ENCODE measurements at regions not wholly inside any gene's neighbourhood (a gene's known extent, or its start where the extent isn't known, plus 50 kb on each side); places are given as distances from the start of the nearest gene placed in this dataset.

- Mint-ChIP-seq H3K4me3 (ENCODE audit: unreplicated experiment) (no peak overlapping the region), H3K27me3 (ENCODE audit: insufficient read depth, unreplicated experiment) (peaks cover 16% of the 10 kb centered on the region), H3K9me3 (ENCODE audit: unreplicated experiment) (no peaks in the 10 kb centered on the region), H3K4me1 (ENCODE audit: low read depth, unreplicated experiment) (no peaks in the 10 kb centered on the region), H3K27ac (ENCODE audit: unreplicated experiment) (no peak overlapping the region), H3K36me3 (ENCODE audit: insufficient read depth, unreplicated experiment) (no peaks in the 10 kb centered on the region)
- BruUV-seq (replicated peaks), result no TSS peak
- TF ChIP-seq CTCF (IDR thresholded peaks at IDR 0.05; ENCODE audit: insufficient read depth in 1 of 2, low read depth in 1 of 2, low read length in 1 of 2, severe bottlenecking in 1 of 2, unreplicated experiment in 1 of 2), result no peak
- POLR2A ChIA-PET, result no interaction called here
- no peak overlapping the region for H3K4me3 ChIP-seq (ENCODE audit: low read depth, low read length)
- DNase-seq, result no peak
- H3K9me3 ChIP-seq, result no peaks in the 10 kb centered on the region
- CTCF ChIA-PET, result no interaction called here
- intact Hi-C loops (cut with micrococcal nuclease; ENCODE audit: unreplicated experiment), result no loop called here
- no peaks in the 10 kb centered on the region for H3K27me3 ChIP-seq (replicated peaks; ENCODE audit: control insufficient read depth, insufficient read depth, low read length)
- no peaks in the 10 kb centered on the region for H3K36me3 ChIP-seq (ENCODE audit: control insufficient read depth, insufficient read depth, low read length)
- H3K4me1 ChIP-seq, result no peaks in the 10 kb centered on the region
Observed at GRCh38 chr17:15078570-15078969, 186.6 kb downstream of the PMP22 start.

DNA sequence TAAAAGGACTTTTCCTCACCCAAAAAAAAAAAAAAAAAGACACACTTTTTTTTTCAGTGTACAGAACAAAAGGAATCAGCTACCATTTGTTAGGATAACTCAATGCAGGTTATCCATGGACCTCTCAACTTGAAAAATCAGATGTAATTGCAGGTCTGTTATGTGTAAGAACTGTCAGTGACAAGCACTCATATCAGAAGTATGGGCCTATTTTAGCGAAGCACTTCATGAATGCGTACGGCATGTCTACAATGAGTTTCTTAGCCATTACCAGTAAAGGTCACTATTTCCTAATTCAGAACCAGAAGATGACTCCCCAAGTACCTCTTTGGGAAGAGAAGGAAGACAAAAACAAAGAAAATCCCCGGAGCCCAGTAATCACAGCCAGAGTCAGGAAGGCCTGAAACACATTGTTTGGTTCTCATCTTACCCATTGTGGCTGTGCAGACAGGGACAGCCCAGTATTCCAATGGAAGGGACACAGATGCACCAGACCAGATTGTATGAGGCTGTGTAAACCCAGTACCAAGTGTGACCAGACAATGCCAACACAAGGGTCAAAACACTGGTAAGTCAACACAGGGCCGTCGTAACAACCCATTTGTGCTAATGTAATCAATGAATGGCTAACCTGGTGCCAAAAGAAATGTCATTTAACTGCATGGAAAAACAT is 188.0 kb downstream of the PMP22 start:
- H3K27ac Mint-ChIP-seq (ENCODE audit: unreplicated experiment), result no peak overlapping the region
- intact Hi-C loops (cut with micrococcal nuclease; ENCODE audit: unreplicated experiment), result no loop called here
- no peak for TF ChIP-seq CTCF (IDR thresholded peaks at IDR 0.05; ENCODE audit: insufficient read depth in 1 of 2, low read depth in 1 of 2, low read length in 1 of 2, severe bottlenecking in 1 of 2, unreplicated experiment in 1 of 2)
- H3K9me3 ChIP-seq, result no peaks in the 10 kb centered on the region
- DNase-seq, result no peak
- no TSS peak for BruUV-seq (replicated peaks)
- H3K36me3 Mint-ChIP-seq (ENCODE audit: insufficient read depth, unreplicated experiment), result no peaks in the 10 kb centered on the region
- no peaks in the 10 kb centered on the region for H3K27me3 ChIP-seq (replicated peaks; ENCODE audit: control insufficient read depth, insufficient read depth, low read length)
- H3K4me3 ChIP-seq (ENCODE audit: low read depth, low read length), result no peak overlapping the region
- H3K9me3 Mint-ChIP-seq (ENCODE audit: unreplicated experiment), result no peaks in the 10 kb centered on the region
- CTCF ChIA-PET, result no interaction called here
- H3K4me1 Mint-ChIP-seq (ENCODE audit: low read depth, unreplicated experiment), result no peaks in the 10 kb centered on the region
- POLR2A ChIA-PET, result no interaction called here
- peaks cover 12% of the 10 kb centered on the region for H3K27me3 Mint-ChIP-seq (ENCODE audit: insufficient read depth, unreplicated experiment)
- H3K36me3 ChIP-seq (ENCODE audit: control insufficient read depth, insufficient read depth, low read length), result no peaks in the 10 kb centered on the region
- H3K4me3 Mint-ChIP-seq (ENCODE audit: unreplicated experiment), result no peak overlapping the region
- H3K4me1 ChIP-seq, result no peaks in the 10 kb centered on the region

DNA sequence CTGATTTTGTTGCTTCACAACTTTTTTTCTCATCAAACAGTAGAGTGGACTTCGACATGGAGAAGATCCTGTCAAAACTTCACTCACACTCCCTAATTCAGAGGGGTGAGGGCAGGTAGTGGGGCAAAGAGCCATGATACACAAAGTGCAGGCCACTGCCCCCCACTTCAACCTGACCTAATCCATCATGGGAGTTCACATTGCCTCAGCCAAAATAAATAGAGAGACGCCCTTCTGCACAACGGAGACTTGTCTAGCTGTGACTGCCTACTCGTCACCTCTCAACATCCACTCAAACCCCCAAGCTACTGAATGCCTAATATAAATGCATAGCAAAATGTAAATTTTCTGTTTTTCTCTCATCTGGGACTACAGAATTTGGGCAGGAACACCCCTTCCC is 213.2 kb downstream of the PMP22 start:
- ChIA-PET POLR2A (no interaction called here), CTCF (no interaction called here)
- Histone ChIP-seq H3K9me3 (no peaks in the 10 kb centered on the region), H3K36me3 (ENCODE audit: control insufficient read depth, insufficient read depth, low read length) (no peaks in the 10 kb centered on the region), H3K4me1 (no peaks in the 10 kb centered on the region), H3K27me3 (replicated peaks; ENCODE audit: control insufficient read depth, insufficient read depth, low read length) (no peaks in the 10 kb centered on the region), H3K4me3 (ENCODE audit: low read depth, low read length) (no peak overlapping the region)
- BruUV-seq (replicated peaks), result no TSS peak
- H3K27ac Mint-ChIP-seq (ENCODE audit: unreplicated experiment), result no peak overlapping the region
- no peaks in the 10 kb centered on the region for H3K36me3 Mint-ChIP-seq (ENCODE audit: insufficient read depth, unreplicated experiment)
- DNase-seq, result no peak
- intact Hi-C loops (cut with micrococcal nuclease; ENCODE audit: unreplicated experiment), result no loop called here
- H3K4me1 Mint-ChIP-seq (ENCODE audit: low read depth, unreplicated experiment), result no peaks in the 10 kb centered on the region
- peaks cover 5% of the 10 kb centered on the region for H3K27me3 Mint-ChIP-seq (ENCODE audit: insufficient read depth, unreplicated experiment)
- no peaks in the 10 kb centered on the region for H3K9me3 Mint-ChIP-seq (ENCODE audit: unreplicated experiment)
- no peak overlapping the region for H3K4me3 Mint-ChIP-seq (ENCODE audit: unreplicated experiment)
- TF ChIP-seq CTCF (IDR thresholded peaks at IDR 0.05; ENCODE audit: insufficient read depth in 1 of 2, low read depth in 1 of 2, low read length in 1 of 2, severe bottlenecking in 1 of 2, unreplicated experiment in 1 of 2), result no peak

Measured in Caco-2 (cell line).